OCI-LY3 (cell line): ENCODE measurements at regions not wholly inside any gene's neighbourhood (a gene's known extent, or its start where the extent isn't known, plus 50 kb on each side); places are given as distances from the start of the nearest gene placed in this dataset.

ENCODE experiments used
- CTCF ChIP-seq: fragments of 200-600, 300-600 bp; sonication (generic); IDR thresholded peaks from 2 replicates; pipeline ENCODE4 v1.5.1; 2014; ENCODE audit warnings: antibody characterized with exemption, low read length, low read depth
- EZH2phosphoT487 ChIP-seq: fragments of 200-600 bp; shearing (Covaris generic); IDR thresholded peaks from 2 replicates; pipeline ENCODE4 v1.6.1; 2018; ENCODE audit warnings: antibody characterized with exemption, mixed run types, low read depth

GRCh38 chr2:66771359-66771976 lies 336.5 kb downstream of the MEIS1 start:
- TF ChIP-seq CTCF (no peak), EZH2phosphoT487 (no peak)
